HL-60 (cell line): ENCODE measurements at regions not wholly inside any gene's neighbourhood (a gene's known extent, or its start where the extent isn't known, plus 50 kb on each side); places are given as distances from the start of the nearest gene placed in this dataset.

Experiments used
- DNase-seq, 2 experiments: peaks; one replicate each; pipeline ENCODE4 v3.0.0-alpha.2; 2010 to 2020; ENCODE audit warnings: low read depth in 1 of 2, low spot score in 1 of 2
- H3K27ac ChIP-seq: fragments of 250-450 bp; sonication (Bioruptor Pico); replicated peaks from 2 replicates; pipeline ENCODE4 v1.5.1; 2020; ENCODE audit warnings: mild to moderate bottlenecking, moderate library complexity
- H3K27me3 ChIP-seq: fragments of 250-450 bp; sonication (Bioruptor Pico); 2 replicates; pipeline ENCODE4 v1.5.1; 2021; ENCODE audit warnings: mild to moderate bottlenecking, moderate library complexity; ENCODE audit not compliant: insufficient read depth, poor library complexity, severe bottlenecking
- H3K4me3 ChIP-seq: replicated peaks from 2 replicates; pipeline ENCODE4 v1.5.1; 2011; ENCODE audit warnings: mild to moderate bottlenecking, control low read depth, low read length; ENCODE audit not compliant: insufficient read depth
- CTCF ChIP-seq: IDR thresholded peaks from one replicate; pipeline ENCODE4 v1.5.1; 2011; ENCODE audit warnings: low read length, control low read depth, inconsistent platforms; ENCODE audit not compliant: insufficient read depth
- GABPA ChIP-seq: IDR thresholded peaks from 2 replicates; pipeline ENCODE4 v1.6.1; 2012; ENCODE audit warnings: low read depth
- POLR2AphosphoS5 ChIP-seq: IDR thresholded peaks from 2 replicates; pipeline ENCODE4 v1.6.1; 2012; ENCODE audit warnings: low read depth
- REST ChIP-seq: IDR thresholded peaks from 2 replicates; pipeline ENCODE4 v1.6.1; 2012; ENCODE audit warnings: low read depth; ENCODE audit not compliant: insufficient replicate concordance
- SPI1 ChIP-seq: IDR thresholded peaks from 2 replicates; pipeline ENCODE4 v1.6.1; 2012; ENCODE audit warnings: low read depth, mild to moderate bottlenecking, borderline replicate concordance

- Histone ChIP-seq H3K27ac (no peak overlapping the region), H3K4me3 (no peak overlapping the region), H3K27me3 (no peaks in the 10 kb centered on the region)
- TF ChIP-seq SPI1 (no peak), REST (no peak), GABPA (no peak), CTCF (no peak), POLR2AphosphoS5 (no peak)
- no peak for DNase-seq
These were observed 66.2 kb upstream of the CNTLN start for GRCh38 chr9:17068671-17069070.

- H3K4me3 ChIP-seq = no peak overlapping the region
- H3K27ac ChIP-seq = no peak overlapping the region
- no peak for DNase-seq
- no peak for TF ChIP-seq REST
- TF ChIP-seq CTCF = no peak
- no peak for TF ChIP-seq SPI1
- TF ChIP-seq POLR2AphosphoS5 = no peak
- TF ChIP-seq GABPA = no peak
- no peaks in the 10 kb centered on the region for H3K27me3 ChIP-seq
These were observed 69.8 kb upstream of the CNTLN start for GRCh38 chr9:17065062-17065461.

GRCh38 chr9:17064558-17064957, 70.3 kb upstream of the CNTLN start:
- H3K4me3 ChIP-seq = no peak overlapping the region
- H3K27ac ChIP-seq = no peak overlapping the region
- no peak for DNase-seq
- no peak for TF ChIP-seq SPI1
- no peak for TF ChIP-seq CTCF
- no peak for TF ChIP-seq POLR2AphosphoS5
- TF ChIP-seq REST = no peak
- TF ChIP-seq GABPA = no peak
- no peaks in the 10 kb centered on the region for H3K27me3 ChIP-seq
